CD4-positive, alpha-beta memory T cell (primary cell): ENCODE measurements at regions not wholly inside any gene's neighbourhood (a gene's known extent, or its start where the extent isn't known, plus 50 kb on each side); places are given as distances from the start of the nearest gene placed in this dataset.

Source experiments
- CTCF ChIA-PET: fragments of 350-600 bp; sonication (Branson Sonifier 250); formaldehyde crosslinking; loops from one replicate; lab custom pipeline; 2021; ENCODE audit warnings: inconsistent platforms; ENCODE audit not compliant: partially characterized antibody; lab: Charles Lee
- POLR2A ChIA-PET: fragments of 350-600 bp; sonication (Branson Sonifier 250); formaldehyde crosslinking; loops from one replicate; lab custom pipeline; 2021; ENCODE audit not compliant: partially characterized antibody; lab: Charles Lee
- DNase-seq, 5 donors: peaks; one replicate each; pipeline versions ENCODE4 v3.0.0 to v3.0.0-alpha.2; 2020 to 2022; ENCODE audit warnings: mixed read lengths in 1 of 5
- H3K27ac ChIP-seq: one replicate; pipeline ENCODE4 v1.7.0; 2013; ENCODE audit warnings: low read depth, low read length
- H3K27me3 ChIP-seq: 2 replicates; pipeline ENCODE4 v1.7.0; 2013; ENCODE audit warnings: mild to moderate bottlenecking, low read length, moderate library complexity; ENCODE audit not compliant: insufficient read depth
- H3K36me3 ChIP-seq: 2 replicates; pipeline ENCODE4 v1.7.0; 2013; ENCODE audit warnings: mild to moderate bottlenecking, low read length, moderate library complexity; ENCODE audit not compliant: insufficient read depth
- H3K4me1 ChIP-seq: 2 replicates; pipeline ENCODE4 v1.7.0; 2013; ENCODE audit warnings: mild to moderate bottlenecking, low read length, moderate library complexity; ENCODE audit not compliant: insufficient read depth
- H3K4me3 ChIP-seq, 2 donors: one replicate each; pipeline ENCODE4 v1.7.0; 2013; ENCODE audit warnings: low read length in 2 of 2, mild to moderate bottlenecking in 1 of 2
- H3K9me3 ChIP-seq, 2 donors: one replicate each; pipeline ENCODE4 v1.7.0; 2013; ENCODE audit warnings: low read length in 2 of 2, control low read depth in 1 of 2; ENCODE audit not compliant: control insufficient read depth in 1 of 2
- H3K27ac Mint-ChIP-seq, 7 donors: one replicate each; pipeline ENCODE4 v1.8.0; 2020 to 2021; ENCODE audit warnings: mixed read lengths in 7 of 7, mild to moderate bottlenecking in 6 of 7, inconsistent platforms in 3 of 7, moderate library complexity in 3 of 7
- H3K27me3 Mint-ChIP-seq, 2 donors: one replicate each; pipeline ENCODE4 v1.8.0; 2020 to 2021; ENCODE audit warnings: mixed read lengths in 2 of 2
- H3K36me3 Mint-ChIP-seq, 2 donors: one replicate each; pipeline ENCODE4 v1.8.0; 2020 to 2021; ENCODE audit warnings: mixed read lengths in 2 of 2, inconsistent platforms in 1 of 2, mild to moderate bottlenecking in 1 of 2
- H3K4me1 Mint-ChIP-seq, 4 donors: one replicate each; pipeline ENCODE4 v1.8.0; 2020 to 2021; ENCODE audit warnings: mixed read lengths in 4 of 4, mild to moderate bottlenecking in 1 of 4
- H3K4me3 Mint-ChIP-seq, 8 donors: one replicate each; pipeline ENCODE4 v1.8.0; 2020 to 2021; ENCODE audit warnings: mixed read lengths in 8 of 8, mild to moderate bottlenecking in 7 of 8, moderate library complexity in 6 of 8, inconsistent platforms in 3 of 8
- H3K9me3 Mint-ChIP-seq, 8 donors: one replicate each; pipeline ENCODE4 v1.8.0; 2020 to 2021; ENCODE audit warnings: mixed read lengths in 8 of 8, mild to moderate bottlenecking in 5 of 8, inconsistent platforms in 3 of 8, moderate library complexity in 1 of 8
- intact Hi-C: fragments of 100-400 bp; cut with micrococcal nuclease; formaldehyde crosslinking; loops from one replicate; pipeline ENCODE4 v1.15.1; 2023

DNA sequence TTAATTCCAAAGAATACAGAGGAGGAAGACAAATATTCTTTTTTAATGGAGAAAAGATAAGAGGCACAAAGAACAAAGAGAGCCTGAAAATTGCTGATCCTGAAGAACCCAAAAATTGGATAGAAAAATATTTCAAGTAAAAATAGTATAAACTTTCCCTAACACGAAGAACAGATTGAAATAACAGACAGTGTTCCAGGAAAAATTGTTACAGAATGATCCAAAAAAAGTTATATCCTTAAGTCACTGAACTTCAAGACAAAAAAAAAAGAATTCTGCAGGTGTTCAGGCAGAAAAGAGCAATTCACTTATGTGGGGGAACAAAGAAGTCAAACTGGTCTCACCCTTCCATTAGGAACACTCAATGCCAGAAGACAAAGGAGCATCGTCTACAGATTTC, 160.2 kb downstream of the KLF12 start:
- peaks cover 64 to 83% (median 70%) of the 10 kb centered on the region in 4 donors for H3K4me1 Mint-ChIP-seq
- CTCF ChIA-PET: interaction anchor here (1.5 kb wide), 1 partner anchor 313 kb away, joined by 4 read pairs; no protein-coding TSS in a partner anchor

DNA sequence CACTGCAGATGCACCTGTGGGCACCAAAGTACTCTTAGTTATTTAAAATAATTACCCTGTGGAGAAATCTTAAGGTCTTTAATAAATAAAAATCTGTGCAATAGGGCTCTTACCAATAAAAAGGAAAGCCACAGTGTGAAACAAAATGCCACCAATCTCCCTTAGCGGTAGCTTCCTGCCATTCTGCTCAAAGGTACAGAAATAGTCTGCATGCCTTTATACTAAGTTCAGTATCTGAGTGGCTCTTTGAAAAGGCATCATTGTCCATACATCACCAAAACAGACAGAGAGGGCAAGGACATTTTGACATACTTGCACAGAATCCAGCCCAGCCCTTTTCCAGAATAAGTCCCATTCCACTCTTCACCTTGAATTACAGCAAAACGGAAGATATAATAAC, 161.0 kb downstream of the KLF12 start:
- H3K4me1 Mint-ChIP-seq: peaks cover 67 to 85% (median 71%) of the 10 kb centered on the region in 4 donors
- H3K36me3 ChIP-seq: no peaks in the 10 kb centered on the region
- intact Hi-C loops: loop anchor here (2.0 kb wide), 1 partner anchor 14 kb away; no protein-coding TSS in a partner anchor
- H3K4me3 ChIP-seq: no peak overlapping the region
- no peaks in the 10 kb centered on the region for H3K27me3 Mint-ChIP-seq
- no peaks in the 10 kb centered on the region for H3K9me3 ChIP-seq
- no peaks in the 10 kb centered on the region for H3K27me3 ChIP-seq
- ChIA-PET CTCF (interaction anchor here (1.0 to 1.5 kb wide), 3 partner anchors 7 to 314 kb away, joined by 3 to 4 read pairs (median 3); no protein-coding TSS in a partner anchor), POLR2A (interaction anchor here (0.6 to 1.4 kb wide), 5 partner anchors 12 to 162 kb away, joined by 3 to 7 read pairs (median 5); partner anchors contain the start of gene KLF12)
- H3K27ac Mint-ChIP-seq: peak overlapping the region in 3 of 7 donors; percentile 0 to 62 (median 37)
- peak overlapping the region in 3 of 8 donors; percentile 1 to 37 (median 22) for H3K4me3 Mint-ChIP-seq
- peaks cover 24 to 31% of the 10 kb centered on the region in 2 donors for H3K36me3 Mint-ChIP-seq
- peaks cover 52% of the 10 kb centered on the region for H3K4me1 ChIP-seq
- no peak for DNase-seq
- no peak overlapping the region for H3K27ac ChIP-seq
- H3K9me3 Mint-ChIP-seq: peaks cover 0 to 6% (median 0%) of the 10 kb centered on the region in 8 donors

More for the DNA sequence above, 160.2 kb downstream of the KLF12 start:
- intact Hi-C loops: no loop called here
- H3K27ac Mint-ChIP-seq: peak overlapping the region in 2 of 7 donors; percentile 31 to 42
- Histone ChIP-seq H3K4me1 (peaks cover 54% of the 10 kb centered on the region), H3K9me3 (no peaks in the 10 kb centered on the region), H3K27me3 (no peaks in the 10 kb centered on the region), H3K36me3 (no peaks in the 10 kb centered on the region), H3K4me3 (no peak overlapping the region), H3K27ac (no peak overlapping the region)
- H3K9me3 Mint-ChIP-seq: peaks cover 0 to 6% (median 0%) of the 10 kb centered on the region in 8 donors
- no peak overlapping the region for H3K4me3 Mint-ChIP-seq
- POLR2A ChIA-PET: interaction anchor here (1.2 to 1.4 kb wide), 3 partner anchors 11 to 161 kb away, joined by 5 to 7 read pairs (median 5); partner anchors contain the start of gene KLF12
- DNase-seq: no peak
- H3K27me3 Mint-ChIP-seq: no peaks in the 10 kb centered on the region
- H3K36me3 Mint-ChIP-seq: peaks cover 29 to 31% of the 10 kb centered on the region in 2 donors

DNA sequence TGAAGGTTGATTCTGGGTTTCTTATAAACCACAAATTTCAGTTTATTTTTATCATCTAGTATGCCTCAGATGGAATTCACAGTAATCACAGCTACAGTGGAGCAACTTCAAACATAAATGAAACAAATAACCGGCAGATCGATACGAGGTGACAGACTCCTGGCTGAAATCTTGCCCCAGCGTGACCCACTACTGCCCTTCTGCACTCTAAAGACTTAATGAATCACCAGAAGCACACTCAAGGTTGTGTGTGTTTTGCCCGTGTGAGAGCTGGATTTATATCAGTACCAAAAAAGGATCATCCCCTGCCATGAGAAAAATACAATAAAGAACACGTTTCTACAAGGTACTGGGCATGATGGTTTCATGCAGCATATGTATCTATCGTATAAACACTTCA, 161.7 kb downstream of the KLF12 start:
- intact Hi-C loops: loop anchor here (2.0 kb wide), 1 partner anchor 14 kb away; no protein-coding TSS in a partner anchor
- H3K27ac ChIP-seq: no peak overlapping the region
- H3K4me3 Mint-ChIP-seq: peak overlapping the region in 2 of 8 donors; percentile 0 to 54
- no peaks in the 10 kb centered on the region for H3K36me3 ChIP-seq
- H3K4me3 ChIP-seq: no peak overlapping the region
- H3K4me1 Mint-ChIP-seq: peaks cover 67 to 85% (median 69%) of the 10 kb centered on the region in 4 donors
- no peak for DNase-seq
- CTCF ChIA-PET: interaction anchor here (1.0 to 1.5 kb wide), 3 partner anchors 8 to 314 kb away, joined by 3 to 4 read pairs (median 3); no protein-coding TSS in a partner anchor
- no peaks in the 10 kb centered on the region for H3K27me3 ChIP-seq
- POLR2A ChIA-PET: interaction anchor here (0.6 to 1.4 kb wide), 5 partner anchors 12 to 162 kb away, joined by 3 to 7 read pairs (median 5); partner anchors contain the start of gene KLF12
- no peaks in the 10 kb centered on the region for H3K27me3 Mint-ChIP-seq
- no peaks in the 10 kb centered on the region for H3K9me3 ChIP-seq
- H3K27ac Mint-ChIP-seq: peak overlapping the region in 1 of 7 donors; percentile 52
- H3K9me3 Mint-ChIP-seq: peaks cover 0 to 6% (median 0%) of the 10 kb centered on the region in 8 donors
- H3K4me1 ChIP-seq: peaks cover 54% of the 10 kb centered on the region
- peaks cover 19 to 28% of the 10 kb centered on the region in 2 donors for H3K36me3 Mint-ChIP-seq

DNA sequence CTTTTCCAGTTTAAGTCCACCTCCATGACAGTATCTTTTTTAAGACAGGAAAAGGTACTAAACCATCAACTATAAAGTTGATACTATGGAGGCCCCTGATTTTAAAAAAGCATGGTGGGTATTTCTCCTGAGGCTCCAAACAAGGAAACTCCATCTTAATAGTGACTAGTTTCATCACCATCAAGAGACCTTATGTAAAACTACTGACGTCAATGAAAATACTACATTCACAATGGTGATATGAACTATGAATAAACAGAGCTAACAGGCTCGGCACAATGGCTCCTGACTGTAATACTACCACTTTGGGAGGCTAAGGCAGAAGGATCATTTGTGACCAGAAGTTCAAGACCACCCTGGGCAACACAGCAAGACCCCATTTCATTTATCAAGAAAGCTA, 162.7 kb downstream of the KLF12 start:
- Histone ChIP-seq H3K27me3 (no peaks in the 10 kb centered on the region), H3K36me3 (no peaks in the 10 kb centered on the region), H3K4me1 (peaks cover 54% of the 10 kb centered on the region), H3K9me3 (no peaks in the 10 kb centered on the region), H3K27ac (no peak overlapping the region), H3K4me3 (no peak overlapping the region)
- H3K4me3 Mint-ChIP-seq: no peak overlapping the region
- peaks cover 69 to 87% (median 73%) of the 10 kb centered on the region in 4 donors for H3K4me1 Mint-ChIP-seq
- ChIA-PET POLR2A (interaction anchor here (0.8 kb wide), 1 partner anchor 316 kb away, joined by 5 read pairs; no protein-coding TSS in a partner anchor), CTCF (interaction anchor here (0.6 kb wide), 1 partner anchor 8 kb away, joined by 3 read pairs; no protein-coding TSS in a partner anchor)
- H3K27ac Mint-ChIP-seq: no peak overlapping the region
- no peaks in the 10 kb centered on the region for H3K27me3 Mint-ChIP-seq
- peaks cover 24 to 25% of the 10 kb centered on the region in 2 donors for H3K36me3 Mint-ChIP-seq
- intact Hi-C loops: no loop called here
- DNase-seq: no peak
- H3K9me3 Mint-ChIP-seq: peaks cover 0 to 6% (median 0%) of the 10 kb centered on the region in 8 donors

DNA sequence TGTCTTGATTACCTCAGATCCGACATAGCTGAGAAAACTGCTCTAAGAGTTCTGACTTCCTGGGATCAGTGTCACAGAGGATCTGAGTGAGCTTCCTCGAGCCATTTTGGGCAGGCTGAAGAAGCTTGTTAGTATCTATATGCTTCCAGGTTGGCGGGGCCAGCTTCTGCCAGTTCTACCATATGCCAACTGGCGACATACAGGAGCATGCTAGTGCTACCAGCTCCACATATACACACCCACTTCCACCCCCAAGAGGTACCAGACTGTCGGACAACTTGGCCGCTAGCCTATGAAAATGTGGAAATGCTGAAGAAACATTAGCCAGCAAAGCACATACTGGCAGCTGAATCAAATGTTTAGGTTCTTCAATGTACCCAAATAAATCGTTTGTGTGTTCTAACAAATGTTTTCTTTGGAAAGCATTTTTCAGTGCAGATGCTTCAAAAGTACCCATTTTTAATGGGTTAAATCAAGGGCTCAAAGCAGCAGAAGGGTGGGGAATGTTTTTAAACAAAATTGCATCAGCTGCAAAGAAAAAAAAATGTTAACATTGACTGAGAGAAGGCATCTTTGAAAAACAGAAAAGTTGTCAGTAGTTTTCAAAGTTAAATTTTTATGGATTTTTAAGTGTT, 163.7 kb downstream of the KLF12 start:
- H3K4me3 ChIP-seq: no peak overlapping the region
- Mint-ChIP-seq H3K27me3 (no peaks in the 10 kb centered on the region), H3K4me1 (peaks cover 66 to 87% (median 73%) of the 10 kb centered on the region in 4 donors), H3K4me3 (no peak overlapping the region), H3K36me3 (peaks cover 25 to 28% of the 10 kb centered on the region in 2 donors), H3K9me3 (peaks cover 0 to 6% (median 0%) of the 10 kb centered on the region in 8 donors), H3K27ac (no peak overlapping the region)
- intact Hi-C loops: no loop called here
- CTCF ChIA-PET: no interaction called here
- POLR2A ChIA-PET: interaction anchor here (0.8 to 0.9 kb wide), 2 partner anchors 161 to 317 kb away, joined by 3 to 5 read pairs; no protein-coding TSS in a partner anchor
- DNase-seq: no peak
- H3K4me1 ChIP-seq: peaks cover 60% of the 10 kb centered on the region
- no peaks in the 10 kb centered on the region for H3K36me3 ChIP-seq
- H3K27ac ChIP-seq: no peak overlapping the region
- H3K9me3 ChIP-seq: no peaks in the 10 kb centered on the region
- no peaks in the 10 kb centered on the region for H3K27me3 ChIP-seq

DNA sequence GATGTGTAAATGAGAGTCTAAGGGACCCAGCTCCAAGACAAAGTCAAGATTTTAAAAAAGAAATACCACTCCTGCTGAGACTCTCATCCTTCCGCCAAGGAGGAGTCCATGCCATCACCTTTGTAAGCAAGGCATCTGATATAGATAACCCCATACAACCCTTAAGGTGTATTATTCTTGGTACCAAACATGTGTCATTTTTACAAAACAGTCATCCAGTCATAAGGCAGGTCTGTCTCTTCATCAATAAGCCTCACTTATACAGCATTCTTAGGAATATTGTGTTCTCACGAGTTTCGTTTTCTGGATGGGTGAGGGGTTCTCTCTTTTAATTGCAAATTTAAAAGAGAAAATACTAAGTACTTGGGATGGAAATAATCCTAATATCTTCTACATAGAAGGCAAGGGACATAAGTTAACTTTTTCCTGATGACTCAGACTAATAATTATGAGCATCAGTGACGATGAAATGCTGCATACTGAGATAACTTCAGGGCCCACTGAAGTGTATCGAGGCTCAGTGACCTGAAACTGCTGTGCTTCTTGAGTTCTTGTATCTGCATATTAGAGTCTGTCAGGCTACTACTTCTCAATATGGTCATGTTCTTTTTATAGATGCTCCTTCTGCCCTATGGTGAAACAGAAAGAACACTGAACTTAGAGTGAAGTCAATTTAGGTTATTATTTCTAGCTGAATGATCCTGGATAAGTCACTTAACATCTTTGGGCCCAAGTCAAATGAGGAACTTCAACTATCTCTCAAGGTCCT, 166.6 kb downstream of the KLF12 start:
- POLR2A ChIA-PET: no interaction called here
- no peak for DNase-seq
- Histone ChIP-seq H3K9me3 (no peaks in the 10 kb centered on the region), H3K36me3 (no peaks in the 10 kb centered on the region), H3K4me1 (peaks cover 50% of the 10 kb centered on the region), H3K27ac (no peak overlapping the region), H3K4me3 (no peak overlapping the region), H3K27me3 (no peaks in the 10 kb centered on the region)
- peak overlapping the region in 1 of 7 donors; percentile 30 for H3K27ac Mint-ChIP-seq
- CTCF ChIA-PET: interaction anchor here (0.6 to 1.8 kb wide), 3 partner anchors 20 to 323 kb away, joined by 3 to 5 read pairs (median 3); no protein-coding TSS in a partner anchor
- H3K36me3 Mint-ChIP-seq: peaks cover 27 to 32% of the 10 kb centered on the region in 2 donors
- no peaks in the 10 kb centered on the region for H3K27me3 Mint-ChIP-seq
- H3K4me3 Mint-ChIP-seq: no peak overlapping the region
- intact Hi-C loops: no loop called here
- peaks cover 0 to 3% (median 0%) of the 10 kb centered on the region in 8 donors for H3K9me3 Mint-ChIP-seq
- peaks cover 57 to 84% (median 72%) of the 10 kb centered on the region in 4 donors for H3K4me1 Mint-ChIP-seq
